ENCODE measurements at regions not wholly inside any gene's neighbourhood (a gene's known extent, or its start where the extent isn't known, plus 50 kb on each side); places are given as distances from the start of the nearest gene placed in this dataset.

- no peak for TF ChIP-seq CTCF (IDR thresholded peaks at IDR 0.05)
- no peak for TF ChIP-seq EP300 (IDR thresholded peaks at IDR 0.05; ENCODE audit: low read depth)
- TF ChIP-seq POLR2A (IDR thresholded peaks at IDR 0.05), result no peak
- no peak for TF ChIP-seq POLR2AphosphoS5 (IDR thresholded peaks at IDR 0.05)
These were observed 234.0 kb upstream of the TBX3 start for GRCh38 chr12:114917953-114918352.
